NCI-H82 treated with DMSO at 0.1 percent for 48 hours (cell line): ENCODE measurements at regions not wholly inside any gene's neighbourhood (a gene's known extent, or its start where the extent isn't known, plus 50 kb on each side); places are given as distances from the start of the nearest gene placed in this dataset.

ENCODE experiments used
- DNase-seq: peaks from one replicate; lab custom pipeline; 2025; ENCODE audit not compliant: unreplicated experiment; lab: John Stamatoyannopoulos, UW

DNA sequence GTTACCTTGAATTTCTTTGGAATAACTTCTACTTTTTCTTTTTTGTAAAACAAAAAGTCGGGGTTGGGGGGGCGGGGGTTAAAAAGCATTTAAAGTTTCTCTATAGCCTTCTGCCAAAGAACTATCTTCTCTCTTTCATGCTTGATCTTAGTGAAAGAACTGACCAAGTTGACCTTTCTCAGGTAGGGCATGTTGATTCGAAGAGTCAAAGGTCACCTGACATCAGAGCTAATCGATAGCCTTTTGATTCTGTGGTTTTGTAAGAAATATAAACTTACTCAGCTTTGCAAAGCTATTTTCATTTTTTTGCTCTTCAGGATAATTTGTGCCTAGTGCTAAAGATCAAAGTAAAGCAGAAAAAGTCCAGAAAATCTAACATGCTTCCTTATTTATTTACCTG lies 181.5 kb downstream of the IRS2 start:
- DNase-seq = no peak

- DNase-seq = no peak
These were observed 184.0 kb downstream of the IRS2 start for GRCh38 chr13:109602356-109602755.

DNA sequence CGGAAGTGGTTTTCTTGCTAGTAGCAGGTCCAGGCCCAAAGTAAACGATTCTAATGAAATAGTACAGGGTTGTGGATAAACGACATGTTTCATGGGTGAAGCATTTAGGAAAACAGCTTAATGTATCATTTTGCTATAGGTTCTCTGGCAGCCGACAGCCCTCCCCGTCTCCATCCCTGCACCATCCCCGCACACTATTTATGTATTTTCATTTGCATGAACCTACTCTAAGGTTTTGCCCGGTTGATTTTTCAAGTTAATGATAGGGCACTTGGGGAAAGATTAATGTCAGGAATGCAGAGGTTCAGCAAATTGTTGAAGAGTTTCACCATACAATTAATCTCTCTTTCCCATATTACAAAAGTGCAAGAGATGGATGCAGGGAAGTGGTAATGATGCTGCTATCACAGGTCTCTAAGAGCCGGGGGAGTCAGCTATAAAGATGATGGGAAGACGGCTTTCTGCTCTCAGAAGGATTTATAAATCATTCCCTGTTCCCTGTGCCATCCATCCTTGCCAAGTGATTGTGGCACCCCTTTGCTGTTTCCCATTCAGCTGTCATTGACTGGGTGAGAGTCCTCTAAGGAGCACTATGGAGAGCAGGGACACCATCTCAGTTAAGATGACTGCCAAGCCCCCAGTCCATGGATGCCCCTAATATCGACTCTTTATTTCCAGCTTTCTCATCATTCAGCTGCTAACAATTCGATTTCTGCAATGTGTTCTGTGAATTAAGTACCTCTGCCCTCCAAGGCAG lies 186.3 kb downstream of the IRS2 start:
- no peak for DNase-seq

DNA sequence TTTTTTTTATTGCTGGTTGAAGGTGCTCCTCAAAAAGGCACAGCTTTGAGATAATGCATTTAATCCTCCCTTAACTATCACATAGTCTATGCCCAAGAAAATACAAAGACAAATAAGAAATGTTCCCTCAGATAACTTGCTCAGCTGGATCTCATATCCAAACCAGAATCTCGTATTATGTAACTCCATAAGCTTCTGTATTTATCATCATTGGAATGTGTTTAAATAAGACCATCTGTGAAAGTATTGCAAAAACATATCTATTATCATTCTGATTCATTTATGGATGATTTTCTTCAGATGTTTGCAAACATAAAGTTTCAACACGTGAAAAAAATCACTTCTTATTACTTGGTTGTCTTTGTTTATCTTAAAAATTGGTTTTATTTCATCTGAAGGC lies 190.9 kb downstream of the IRS2 start:
- DNase-seq = no peak

DNA sequence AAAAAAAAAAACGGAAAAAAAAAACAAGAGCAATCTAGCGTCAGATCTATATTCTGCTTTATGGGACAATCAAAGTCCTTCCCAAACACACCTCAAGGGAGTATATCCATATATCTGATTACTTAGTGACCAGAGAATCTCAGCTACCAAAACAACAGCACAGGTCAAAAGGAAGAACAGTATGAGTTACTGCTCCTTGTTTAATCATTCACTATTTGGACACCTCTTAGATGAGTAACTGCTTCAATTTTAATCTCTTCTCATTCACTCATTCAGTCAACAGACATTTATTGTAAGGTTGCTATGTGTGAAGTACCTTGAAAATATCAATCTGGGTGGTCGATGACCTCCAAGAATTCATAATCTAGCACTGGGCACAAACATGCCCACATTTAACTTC lies 193.2 kb downstream of the IRS2 start:
- no peak for DNase-seq

DNA sequence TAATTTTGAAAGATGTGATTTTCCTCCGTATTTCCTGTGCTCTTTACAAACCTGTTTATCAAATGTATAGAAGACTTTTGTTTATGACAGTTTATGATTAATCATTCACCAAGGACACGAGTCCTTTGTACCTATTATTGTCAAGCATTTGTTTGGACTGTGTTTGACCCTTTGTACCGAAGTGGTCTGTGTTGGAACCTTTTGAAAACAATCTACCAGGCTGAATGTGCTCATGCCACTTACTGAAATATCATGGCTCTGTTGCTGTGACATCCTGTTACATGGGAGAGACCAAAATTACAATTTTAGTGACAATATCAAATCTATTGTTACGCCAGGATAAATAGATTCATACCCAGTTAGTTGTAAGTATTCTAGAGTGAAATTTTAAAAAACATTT lies 193.6 kb downstream of the IRS2 start:
- no peak for DNase-seq

GRCh38 chr13:109587689-109588088 lies 198.7 kb downstream of the IRS2 start:
- no peak for DNase-seq

DNA sequence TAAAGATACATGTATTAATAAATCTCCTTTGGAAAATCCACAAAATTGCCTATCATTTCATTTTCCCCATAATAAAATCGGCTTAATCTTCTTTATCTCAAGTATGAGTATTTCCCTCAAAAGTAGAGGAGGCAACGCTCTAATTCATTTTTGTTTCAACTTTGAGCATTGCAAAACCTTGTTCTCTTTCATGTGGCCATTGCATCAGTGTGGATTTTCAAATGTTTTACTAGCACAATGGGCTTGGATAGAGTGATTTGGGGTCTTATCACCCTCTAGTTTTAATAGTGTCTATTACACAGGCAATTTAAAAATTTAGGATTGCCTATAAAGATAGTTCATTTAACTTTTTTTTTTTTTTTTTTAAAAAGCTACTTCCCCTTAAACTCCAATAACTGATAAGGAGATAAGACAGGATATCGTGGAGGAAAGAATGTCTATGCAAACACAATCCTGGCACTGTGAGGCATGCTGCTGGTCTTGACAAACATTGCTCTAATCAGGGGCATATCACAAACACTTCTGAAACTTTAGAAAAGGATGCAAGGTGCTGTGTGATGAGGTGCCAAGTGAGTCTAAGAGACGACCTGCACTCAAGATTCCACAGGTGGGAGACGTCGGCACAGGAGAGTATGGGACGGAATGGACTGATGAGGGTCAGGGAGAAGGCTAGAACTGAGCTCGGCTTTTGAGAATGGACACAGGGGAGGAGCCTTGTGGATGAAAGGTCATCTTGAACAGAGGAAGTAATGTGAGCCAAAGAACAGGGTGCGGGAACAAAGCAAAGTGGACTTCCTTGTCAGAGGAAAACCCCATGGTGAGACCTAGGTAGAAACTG lies 199.7 kb downstream of the IRS2 start:
- no peak for DNase-seq

DNA sequence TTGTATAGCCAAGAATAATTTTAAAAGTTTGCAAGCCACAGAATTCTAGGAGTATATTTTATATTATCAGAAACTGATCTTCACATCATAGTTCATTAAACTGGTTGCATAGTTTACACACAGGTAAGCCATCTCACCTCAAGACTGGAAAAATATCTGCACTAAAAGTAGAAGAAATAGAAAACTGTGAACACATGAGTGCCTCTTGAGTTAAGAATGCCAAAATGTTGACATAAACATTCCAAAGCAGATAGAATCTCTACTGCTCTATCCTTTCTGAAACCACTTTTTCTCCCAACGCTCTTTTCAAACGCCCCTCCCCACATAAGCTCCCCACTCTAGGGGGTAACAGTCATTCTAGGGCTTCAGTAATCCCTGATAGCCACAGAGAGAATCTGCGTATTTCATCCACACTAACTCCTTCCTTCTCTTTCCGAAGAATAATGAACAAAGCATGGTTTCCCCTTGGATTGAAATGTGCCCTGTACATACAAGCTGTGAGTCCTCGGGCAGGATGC lies 201.5 kb downstream of the IRS2 start:
- no peak for DNase-seq

DNA sequence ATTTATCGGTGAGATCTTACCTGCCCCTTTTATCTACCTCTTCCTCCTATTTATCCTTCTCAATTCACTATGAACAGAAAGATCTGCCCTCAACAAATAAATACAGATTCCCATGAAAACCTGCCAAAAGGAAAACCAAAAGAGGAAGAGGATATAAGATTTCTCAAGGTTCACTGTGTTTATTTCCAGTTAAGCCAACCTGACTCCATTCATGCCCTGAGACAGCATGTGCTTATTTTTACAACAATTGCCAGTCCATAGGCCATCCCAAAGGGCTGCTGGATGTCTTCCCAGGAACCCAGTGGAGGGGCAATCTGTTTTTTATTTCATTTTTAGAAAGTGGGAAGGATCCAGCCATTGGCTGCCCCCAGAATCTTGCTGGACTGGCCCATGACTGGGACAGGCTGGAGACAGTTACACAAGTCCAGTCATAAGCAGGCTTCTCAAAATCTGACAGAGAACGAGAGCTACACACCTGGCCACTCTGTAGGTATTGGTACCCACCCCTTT lies 209.1 kb downstream of the IRS2 start:
- DNase-seq = no peak

GRCh38 chr13:109576331-109576813 lies 210.0 kb downstream of the IRS2 start:
- no peak for DNase-seq

DNA sequence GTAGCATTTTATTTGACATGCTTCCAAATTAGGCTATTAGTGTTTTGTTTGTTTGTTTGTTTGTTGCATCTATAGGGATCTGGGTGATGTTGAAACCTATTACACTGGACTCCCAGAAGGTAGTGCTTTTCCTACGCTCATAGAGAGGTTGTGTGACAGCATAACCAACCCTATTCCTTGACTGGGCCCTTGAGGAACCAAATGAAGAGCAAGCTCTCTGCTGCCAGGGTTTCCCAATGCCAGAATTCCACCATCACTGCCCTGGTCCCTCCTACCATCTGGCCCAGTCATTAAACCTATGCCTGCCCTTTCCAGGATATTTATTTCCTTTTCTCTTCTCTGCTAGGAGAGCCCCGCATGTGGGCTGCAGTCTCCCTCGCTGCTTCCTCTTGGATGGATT lies 210.6 kb downstream of the IRS2 start:
- no peak for DNase-seq

DNA sequence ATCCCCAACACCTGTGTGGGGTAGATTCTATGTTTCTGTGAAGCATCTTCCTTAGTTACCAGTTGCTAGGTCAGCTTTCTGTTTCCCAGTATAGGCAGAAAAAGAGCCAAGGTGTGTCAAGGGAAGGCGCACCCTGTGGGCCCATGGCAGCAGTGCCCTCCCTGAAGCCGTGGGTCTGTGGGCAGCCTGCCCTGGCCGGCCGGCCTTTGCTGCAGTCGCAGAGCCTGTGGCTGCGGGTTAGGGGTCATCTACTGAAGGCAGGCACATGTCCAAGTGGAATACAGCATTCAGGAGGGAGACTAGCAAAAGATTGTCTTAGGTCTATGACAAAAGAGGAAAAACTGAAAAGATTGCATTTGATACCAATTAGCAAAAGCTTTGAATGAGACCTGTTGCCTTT lies 214.0 kb downstream of the IRS2 start:
- DNase-seq = no peak

DNA sequence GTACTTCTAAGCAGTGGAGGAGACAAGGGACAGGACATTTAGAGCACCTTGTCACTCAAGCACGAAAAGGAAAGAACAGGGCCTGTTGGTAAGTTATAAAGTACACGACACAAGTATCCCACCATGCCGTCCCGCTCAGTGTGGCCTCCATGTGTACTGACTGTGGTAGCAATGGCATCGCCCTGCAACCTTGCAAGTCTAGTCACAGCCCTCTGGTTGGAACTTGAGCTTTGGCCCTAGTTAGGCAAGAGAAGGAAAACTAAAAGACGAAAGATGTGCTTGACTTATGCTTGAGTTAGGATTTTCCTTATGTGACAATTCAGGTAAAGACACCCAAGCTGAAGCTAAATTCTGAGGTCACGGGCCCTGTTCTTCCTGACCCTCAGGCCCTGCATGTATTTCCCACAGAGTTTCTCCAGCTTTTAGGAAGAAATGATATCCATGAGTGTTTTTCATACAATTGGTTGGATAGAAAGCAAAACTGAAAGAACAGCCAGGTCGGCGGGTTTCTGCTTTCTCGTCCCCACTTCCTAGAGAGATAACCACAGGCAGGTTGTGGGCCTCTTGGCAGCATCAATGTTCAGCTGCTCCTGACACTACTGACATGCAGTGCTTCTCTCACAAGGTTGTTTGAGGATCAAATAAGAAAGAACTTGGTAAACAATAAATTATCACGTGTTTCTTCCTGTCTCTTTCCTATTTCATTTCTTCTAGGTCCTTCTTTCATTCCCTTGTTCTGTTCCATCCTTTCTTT lies 216.2 kb downstream of the IRS2 start:
- DNase-seq = no peak

DNA sequence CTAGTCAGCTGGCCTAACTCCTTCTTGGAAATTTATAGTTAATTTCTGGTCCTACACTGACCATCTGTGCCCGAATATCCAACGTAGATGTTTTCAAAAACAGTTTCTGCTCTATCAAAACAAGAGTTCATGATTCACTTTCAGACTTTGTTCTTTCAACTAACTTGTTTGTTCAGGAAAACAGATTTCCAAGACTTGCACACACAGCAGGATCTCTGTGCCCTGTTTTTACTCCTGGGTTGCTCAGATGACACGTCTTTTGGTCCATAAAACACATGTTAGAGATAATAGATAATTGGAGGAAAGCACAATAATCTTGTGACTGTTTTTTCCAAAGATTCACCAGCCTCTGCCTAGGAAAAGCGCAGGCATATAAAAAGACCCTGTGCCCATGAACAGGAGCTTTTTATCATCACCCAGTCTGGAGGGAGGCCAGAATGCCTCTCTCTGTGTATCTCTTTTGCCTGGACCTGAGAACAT lies 218.0 kb downstream of the IRS2 start:
- no peak for DNase-seq

- no peak for DNase-seq
These were observed 219.1 kb downstream of the IRS2 start for GRCh38 chr13:109567315-109567714.

DNA sequence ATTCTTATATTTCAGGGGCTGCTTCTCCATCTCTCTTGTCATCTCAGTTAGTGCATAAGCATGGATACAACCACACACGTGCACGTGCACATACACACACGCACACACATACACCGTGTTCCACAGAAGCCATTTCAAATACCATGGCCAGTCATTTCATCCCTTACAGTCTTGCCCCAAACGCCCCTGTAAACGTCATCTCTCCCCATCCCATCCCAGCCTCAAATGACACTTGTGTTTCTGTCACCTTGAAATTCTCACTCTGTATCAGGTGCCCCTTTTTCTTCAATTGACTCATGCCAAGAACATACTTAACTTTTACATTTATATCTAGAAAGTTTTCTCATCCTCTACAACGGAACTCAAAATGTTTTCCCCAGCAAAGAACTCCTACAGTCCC lies 220.5 kb downstream of the IRS2 start:
- DNase-seq = no peak

DNA sequence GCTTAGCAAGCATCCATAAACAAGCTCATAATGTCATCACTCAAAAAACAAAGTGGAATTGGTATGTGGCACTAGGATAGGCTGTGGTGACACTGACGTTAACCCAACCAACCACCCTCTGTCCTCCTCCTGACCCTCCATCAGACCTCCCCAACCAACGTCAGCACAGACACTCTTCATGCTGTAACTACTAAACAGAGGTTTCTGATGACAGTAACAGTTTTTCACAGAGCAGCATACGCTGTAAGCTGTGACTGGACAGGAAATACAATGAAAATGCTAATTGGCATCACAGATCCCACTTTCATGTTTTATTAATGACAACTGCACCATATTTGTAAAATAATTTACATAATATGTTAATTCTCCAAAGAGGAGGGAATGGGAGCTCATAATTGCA lies 238.0 kb downstream of the IRS2 start:
- DNase-seq = no peak

- no peak for DNase-seq
These were observed 238.4 kb downstream of the IRS2 start for GRCh38 chr13:109547942-109548341.

- no peak for DNase-seq
These were observed 240.5 kb downstream of the IRS2 start for GRCh38 chr13:109545931-109546330.

DNA sequence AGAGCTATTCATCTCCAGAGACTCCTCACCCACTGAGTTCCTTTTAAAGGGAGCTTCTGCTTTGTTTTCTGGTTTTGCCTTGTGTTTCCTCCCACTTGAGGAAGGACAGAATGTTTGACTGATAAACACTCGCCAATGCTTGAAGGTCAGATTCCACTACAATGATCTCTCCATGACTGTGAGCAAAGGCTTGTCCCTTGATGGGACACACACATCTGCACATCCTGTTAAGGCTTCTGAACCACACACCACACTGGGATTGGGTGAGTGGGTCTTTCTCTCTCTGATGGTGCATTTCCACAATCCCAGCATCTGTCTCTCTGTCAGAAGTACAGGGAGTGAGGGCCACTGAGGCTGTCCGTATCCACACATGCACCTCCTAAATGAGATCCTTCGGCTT lies 245.3 kb downstream of the IRS2 start:
- no peak for DNase-seq
